ENCODE measurements at regions not wholly inside any gene's neighbourhood (a gene's known extent, or its start where the extent isn't known, plus 50 kb on each side); places are given as distances from the start of the nearest gene placed in this dataset.

DNA sequence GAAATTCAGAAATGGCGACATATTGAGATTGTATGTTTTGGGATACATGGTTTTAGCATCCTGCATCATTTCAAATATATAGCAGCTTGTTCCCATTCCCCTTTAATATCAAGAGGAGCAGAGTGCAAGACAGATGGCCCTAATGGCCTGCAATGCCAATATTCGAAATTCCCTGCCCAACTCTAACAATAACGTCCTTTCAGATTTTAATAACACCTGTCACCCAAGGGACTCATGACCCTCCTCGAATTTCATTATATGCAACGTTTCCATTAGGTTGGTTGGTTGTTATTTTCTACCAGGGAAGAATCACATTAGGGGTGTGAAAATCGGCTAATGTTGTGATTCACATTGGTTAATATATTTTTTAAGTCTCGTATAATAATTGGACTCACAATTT is 170.0 kb downstream of the TNFSF13B start:
- no peak for DNase-seq

- no peak for DNase-seq
These were observed 174.9 kb downstream of the TNFSF13B start for GRCh38 chr13:108444448-108444847.

- no peak for DNase-seq
These were observed 179.4 kb downstream of the TNFSF13B start for GRCh38 chr13:108448891-108449290.

GRCh38 chr13:108451121-108451520 is 178.3 kb upstream of the MYO16 start:
- DNase-seq = no peak

DNA sequence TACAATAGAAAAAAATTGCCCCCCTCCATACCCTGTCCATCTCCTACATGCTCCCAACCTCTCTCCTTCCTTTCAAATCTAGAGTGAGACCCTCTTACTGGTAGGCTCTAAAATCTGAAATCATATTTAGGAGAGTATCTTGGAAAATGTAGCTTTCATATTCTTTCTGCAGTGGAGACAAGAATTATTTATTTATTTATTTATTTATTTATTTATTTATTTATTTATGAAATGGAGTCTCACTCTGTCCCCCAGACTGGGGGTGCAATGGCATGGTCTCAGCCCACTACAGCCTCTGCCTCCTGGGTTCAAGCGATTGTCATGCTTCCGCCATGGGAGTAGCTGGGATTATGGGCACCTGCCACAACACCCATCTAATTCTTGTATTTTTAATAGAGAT is 174.1 kb upstream of the MYO16 start:
- DNase-seq = no peak

DNA sequence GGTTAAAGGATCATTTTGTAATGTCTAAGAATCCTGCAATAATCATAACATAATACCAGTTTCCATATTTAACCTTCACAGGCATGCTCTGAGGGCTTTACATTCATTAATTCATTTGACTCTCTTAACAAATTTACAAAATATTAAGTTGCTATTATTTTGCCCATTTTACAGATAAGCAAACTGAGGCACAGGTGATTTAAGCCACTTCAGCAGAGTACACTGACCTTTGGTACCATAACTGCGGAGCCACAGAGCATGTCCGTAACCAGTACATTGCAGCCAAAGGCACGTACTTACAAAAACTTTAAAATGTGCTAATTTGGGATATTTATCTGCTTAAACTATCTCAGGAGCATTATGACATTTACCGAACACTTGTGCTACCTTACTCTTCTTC is 169.4 kb upstream of the MYO16 start:
- no peak for DNase-seq

DNA sequence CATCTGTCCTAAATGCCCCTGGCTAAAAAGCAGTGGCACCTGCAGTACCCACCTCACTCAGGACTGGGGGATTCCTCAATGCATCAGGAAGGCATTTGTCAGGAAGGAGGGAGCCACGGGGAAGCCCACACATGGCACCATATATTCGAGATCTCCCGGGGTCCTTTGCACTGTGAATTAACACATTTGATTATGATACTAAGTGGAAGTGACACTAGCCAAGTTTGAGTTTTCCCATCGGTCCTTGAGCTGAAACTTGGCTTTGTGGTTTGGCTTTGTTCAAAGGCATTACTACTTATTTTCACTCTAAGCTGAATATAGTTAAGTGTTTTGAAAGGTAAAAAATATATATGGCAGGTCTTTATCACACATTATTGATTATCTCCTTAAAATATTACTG is 168.7 kb upstream of the MYO16 start:
- no peak for DNase-seq

GRCh38 chr13:108463340-108463739 is 166.1 kb upstream of the MYO16 start:
- DNase-seq = no peak

DNA sequence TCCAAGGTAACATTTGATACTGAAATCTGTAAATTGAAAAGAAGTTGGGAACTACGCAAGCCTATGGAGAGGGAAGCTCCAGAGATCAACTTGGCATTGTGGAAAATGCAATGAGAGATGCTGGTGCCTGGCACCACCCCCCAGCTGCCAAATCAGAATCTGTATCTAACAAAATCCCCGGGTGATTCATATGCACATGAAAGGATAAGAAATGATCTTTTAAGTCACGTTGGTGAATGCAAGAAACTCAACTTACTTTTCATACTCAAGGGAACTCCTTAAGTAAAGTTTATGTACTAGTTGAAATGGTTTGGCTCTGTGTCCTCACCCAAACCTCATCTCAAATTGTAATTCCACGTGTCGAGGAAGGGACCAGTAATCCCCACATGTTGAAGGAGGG is 158.5 kb upstream of the MYO16 start:
- DNase-seq = no peak

- no peak for DNase-seq
These were observed 154.2 kb upstream of the MYO16 start for GRCh38 chr13:108475181-108475580.

DNA sequence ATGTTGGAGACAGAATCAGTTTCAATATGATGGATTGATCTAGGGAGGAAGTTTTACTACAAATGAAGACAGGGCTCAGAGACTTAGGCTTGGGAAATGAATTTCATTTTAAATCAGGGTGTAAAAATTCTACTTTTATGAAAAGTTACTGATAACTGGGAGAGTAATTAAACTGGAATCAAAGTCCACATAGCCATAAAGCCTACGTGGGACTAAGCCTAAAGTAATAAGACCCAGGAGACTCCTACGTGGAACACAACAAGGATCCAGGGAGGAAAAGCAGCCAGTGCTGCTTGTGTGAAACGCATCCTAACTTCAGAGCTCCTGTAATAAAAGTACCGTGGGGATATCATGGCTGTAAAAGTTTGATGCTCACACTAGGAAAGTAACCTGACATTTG is 152.0 kb upstream of the MYO16 start:
- DNase-seq = no peak

DNA sequence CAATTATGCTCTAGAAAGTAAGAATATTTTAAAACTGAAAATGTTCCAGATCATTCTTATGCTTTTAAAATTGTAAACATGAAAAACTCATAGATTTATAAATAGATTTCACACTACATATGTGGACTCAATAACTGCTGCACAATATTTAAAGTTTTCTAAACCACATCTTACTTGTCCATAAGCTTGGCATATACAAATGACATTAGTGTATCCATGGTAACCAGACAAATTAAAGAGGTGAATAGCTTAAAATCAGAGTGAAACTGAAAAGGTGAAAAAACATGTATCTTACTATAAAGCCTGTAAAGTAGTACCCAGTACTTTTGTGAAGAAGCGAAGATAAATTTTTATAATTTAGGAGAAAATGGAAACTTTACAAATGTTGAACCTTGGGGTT is 151.2 kb upstream of the MYO16 start:
- no peak for DNase-seq

DNA sequence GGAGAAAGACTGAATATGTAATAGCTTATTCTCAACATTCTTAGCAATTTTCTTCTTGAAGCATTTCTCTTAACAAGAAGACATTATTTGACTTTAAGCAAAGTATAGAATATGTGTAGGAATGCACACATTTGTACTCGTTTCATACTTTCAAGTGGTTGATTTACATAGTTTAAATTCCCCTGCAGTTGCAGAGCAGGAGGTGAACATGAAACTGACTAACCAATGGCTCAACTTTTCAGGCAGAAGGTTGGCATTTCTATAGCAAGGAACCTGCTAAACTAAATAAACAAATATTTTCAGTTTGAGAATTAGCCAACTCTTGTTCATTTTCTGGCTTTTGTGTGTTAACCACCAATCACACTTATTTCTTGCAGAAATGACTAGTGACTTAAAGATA is 145.4 kb upstream of the MYO16 start:
- DNase-seq = no peak

GRCh38 chr13:108486096-108486495 is 143.3 kb upstream of the MYO16 start:
- DNase-seq = no peak

DNA sequence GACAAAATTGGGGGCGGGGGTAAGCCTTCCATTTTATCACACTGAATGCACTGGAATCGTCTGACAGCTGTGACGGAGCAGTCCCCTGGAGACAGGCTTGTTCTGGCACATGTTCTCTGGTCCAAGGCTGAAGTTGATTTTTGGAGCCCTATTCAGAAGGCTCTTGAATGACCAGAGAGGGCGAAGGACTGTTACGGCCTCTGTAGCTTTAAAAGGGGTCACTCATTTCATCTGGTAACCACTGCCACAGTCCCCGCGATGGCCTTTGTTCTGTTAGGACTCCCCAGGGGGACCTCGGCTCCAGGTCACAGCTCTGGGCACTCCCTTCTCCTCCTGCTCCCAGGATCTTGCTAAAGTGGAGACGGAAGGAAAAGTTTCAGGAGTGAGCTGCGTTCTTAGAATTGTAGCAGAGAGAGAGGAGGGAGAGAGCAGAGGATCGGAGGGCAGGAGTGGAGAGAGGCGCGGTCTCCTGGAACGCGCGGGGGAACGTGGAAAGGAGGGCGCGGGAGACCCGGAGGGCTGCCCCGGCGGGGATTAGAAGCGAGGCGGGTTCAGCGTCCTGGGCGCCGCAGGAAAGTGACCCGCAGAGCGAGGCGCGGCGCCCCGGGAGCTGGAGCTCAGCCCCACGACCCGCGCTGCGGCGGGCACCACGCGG is 134.3 kb upstream of the MYO16 start:
- no peak for DNase-seq

GRCh38 chr13:108495646-108496361 is 133.6 kb upstream of the MYO16 start:
- DNase-seq = peak in 1 of 2 donors; percentile 15

DNA sequence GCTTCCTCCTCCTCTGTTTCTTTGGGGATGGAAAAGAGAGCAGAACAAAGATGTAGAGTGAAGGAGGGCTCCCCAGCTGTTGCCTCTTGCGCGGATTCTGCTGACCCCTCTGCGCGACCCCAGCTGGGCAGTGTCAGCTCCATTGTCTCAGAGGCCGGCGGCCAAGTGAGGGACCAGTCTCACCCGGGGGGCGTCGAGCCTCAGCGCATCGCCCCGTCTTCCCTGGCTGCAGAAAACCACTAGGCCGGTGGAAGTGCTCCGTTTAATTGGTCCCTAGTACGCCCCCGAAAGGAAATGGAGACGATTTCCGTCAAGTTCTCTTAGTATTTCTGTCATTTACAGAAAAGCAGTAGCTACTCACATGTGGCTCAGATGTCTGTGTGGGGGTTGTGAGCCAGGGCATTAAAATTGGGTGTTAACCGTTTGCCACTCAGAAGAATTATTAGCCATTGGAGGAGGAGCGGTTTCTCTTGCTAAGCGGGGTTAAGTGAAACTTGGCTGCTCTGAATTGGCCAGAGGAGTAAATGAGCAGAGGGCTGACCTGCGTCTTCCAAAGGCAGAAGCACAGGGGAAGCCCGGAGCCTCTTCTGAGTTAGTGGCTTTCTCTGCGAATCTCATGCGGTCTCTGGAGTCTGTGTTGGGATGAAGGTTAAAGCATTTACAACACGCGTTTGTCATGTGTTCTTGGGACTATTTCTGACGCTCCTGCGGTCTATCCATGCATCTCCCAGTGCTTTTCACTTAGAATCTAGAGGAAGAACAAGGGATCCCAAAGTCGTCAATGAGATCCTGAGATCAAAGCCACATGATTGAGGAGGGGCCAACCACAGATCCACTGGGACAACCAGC is 132.8 kb upstream of the MYO16 start:
- no peak for DNase-seq

DNA sequence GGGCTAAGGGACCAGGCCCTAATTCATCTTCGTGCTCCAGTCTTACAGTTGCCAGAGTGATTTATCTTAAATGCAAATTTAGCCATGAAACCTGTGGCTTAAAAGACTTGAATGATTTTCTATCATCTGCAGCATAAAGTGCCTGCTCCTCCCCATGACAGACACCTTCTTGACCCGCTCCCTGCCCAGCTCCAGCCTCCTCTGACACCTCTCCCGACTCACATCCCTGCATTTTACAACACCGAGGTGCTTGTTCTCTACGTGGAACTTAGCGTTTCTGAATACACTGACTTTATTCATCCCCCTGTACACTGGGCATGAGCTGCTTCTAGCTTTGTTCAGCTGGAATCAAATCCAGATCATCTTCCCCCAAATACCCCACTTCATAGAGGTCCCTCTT is 128.7 kb upstream of the MYO16 start:
- no peak for DNase-seq

GRCh38 chr13:108508263-108508662 is 121.1 kb upstream of the MYO16 start:
- no peak for DNase-seq

DNA sequence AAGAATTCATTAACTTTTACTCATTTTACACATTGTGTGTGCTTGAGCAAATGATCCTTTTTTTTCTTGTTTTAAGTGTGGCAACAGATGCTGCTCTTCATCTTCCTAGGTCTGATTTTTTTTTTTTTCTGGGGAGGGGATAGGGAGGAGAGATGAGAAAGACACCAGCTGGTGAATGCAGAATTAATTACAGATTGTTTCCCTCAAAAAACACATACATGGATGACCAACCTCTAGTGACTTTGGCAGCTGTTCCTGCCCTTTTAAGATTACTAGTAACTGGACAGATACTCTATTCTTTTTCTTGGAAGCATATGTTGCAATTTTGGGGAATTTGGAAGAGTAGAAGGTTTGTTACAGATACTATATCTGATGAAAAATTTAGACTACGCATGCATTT is 103.6 kb upstream of the MYO16 start:
- DNase-seq = no peak

DNA sequence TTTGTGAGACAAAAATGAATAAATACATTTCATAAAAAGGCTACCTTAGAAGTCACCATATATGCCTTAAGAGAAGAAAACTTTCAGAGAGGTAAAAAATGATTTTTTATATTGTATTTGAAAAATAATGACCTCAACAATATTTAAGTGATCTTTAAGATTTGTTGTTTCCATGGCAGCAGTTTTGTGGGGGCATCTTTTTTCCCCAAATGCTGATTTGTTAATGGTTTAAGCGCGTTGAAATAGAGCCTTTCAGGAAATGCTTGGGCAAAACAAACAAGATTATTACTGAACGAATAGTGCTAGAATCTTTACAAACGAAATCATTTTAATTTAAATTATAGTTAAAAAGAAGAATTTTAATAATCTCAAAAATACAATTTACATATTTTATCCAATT is 103.1 kb upstream of the MYO16 start:
- no peak for DNase-seq

GRCh38 chr13:108527844-108528243 is 101.6 kb upstream of the MYO16 start:
- DNase-seq = no peak

DNA sequence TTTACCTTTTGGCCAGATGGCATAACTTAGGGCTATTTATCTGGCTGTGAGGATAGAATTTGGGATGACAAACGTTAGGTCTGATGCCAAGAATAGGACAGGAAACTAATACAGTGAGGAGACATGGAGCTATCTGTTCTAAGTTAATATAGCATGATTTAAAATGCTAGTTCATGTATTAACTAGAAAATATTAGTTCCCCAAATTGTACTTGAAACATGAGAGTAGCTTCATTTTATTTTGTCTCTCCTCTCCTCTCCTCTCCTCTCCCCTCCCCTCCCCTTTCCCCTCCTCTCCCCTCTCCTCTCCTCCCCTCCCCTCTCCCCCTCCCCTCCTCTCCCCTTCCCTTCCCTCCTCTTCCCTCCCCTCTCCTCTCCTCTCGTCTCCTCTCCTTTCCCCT is 101.1 kb upstream of the MYO16 start:
- no peak for DNase-seq

DNA sequence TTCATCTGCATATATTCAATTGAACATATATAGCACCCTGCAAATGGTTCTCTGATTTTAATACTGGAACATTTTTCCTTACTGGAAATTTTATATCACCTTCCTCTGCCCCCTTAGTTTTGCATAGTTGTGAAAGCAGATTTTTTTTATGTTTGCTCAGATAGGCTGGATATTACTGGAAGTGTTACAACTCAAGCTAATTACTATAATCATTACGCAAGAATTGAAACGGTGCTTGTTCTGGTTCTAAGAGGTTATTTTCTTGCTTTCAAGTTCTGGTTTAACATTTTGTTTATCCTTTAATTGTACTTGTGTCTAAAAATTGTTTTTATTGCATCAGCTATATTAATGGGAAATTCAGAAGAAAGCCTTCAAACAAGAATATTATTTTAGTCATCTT is 95.6 kb upstream of the MYO16 start:
- no peak for DNase-seq
